HEK293 (cell line): ENCODE measurements at regions not wholly inside any gene's neighbourhood (a gene's known extent, or its start where the extent isn't known, plus 50 kb on each side); places are given as distances from the start of the nearest gene placed in this dataset.

Experiments used
- CTCF ChIA-PET: fragments of 350-600 bp; formaldehyde crosslinking; extraction: SDS; loops from one replicate; lab custom pipeline; 2021; ENCODE audit warnings: antibody characterized with exemption; lab: Yijun Ruan, JAX
- POLR2A ChIA-PET: fragments of 300-600 bp; formaldehyde crosslinking; extraction: SDS; loops from one replicate; lab custom pipeline; 2020; ENCODE audit warnings: antibody characterized with exemption, inconsistent platforms; lab: Yijun Ruan, JAX
- H3K27ac ChIP-seq: fragments of 200-500 bp; sonication (Bioruptor generic); 2 replicates; pipeline ENCODE4 v1.5.1; 2014; ENCODE audit warnings: low read depth, low read length, control low read depth, inconsistent platforms; ENCODE audit errors: extremely low read depth
- H3K36me3 ChIP-seq, 2 experiments: fragments of 200-500 bp in 1 of 2; sonication (Bioruptor generic) in 1 of 2; 1 replicate in 1 of 2; 2 replicates in 1 of 2; pipeline ENCODE4 v1.5.1; 2014 to 2017; ENCODE audit warnings: inconsistent platforms in 2 of 2, low read length in 2 of 2; ENCODE audit not compliant: control insufficient read depth in 2 of 2, insufficient read depth in 1 of 2
- H3K4me1 ChIP-seq: fragments of 200-500 bp; sonication (Bioruptor generic); 2 replicates; pipeline ENCODE4 v1.5.1; 2014; ENCODE audit warnings: mild to moderate bottlenecking, low read length, inconsistent platforms; ENCODE audit not compliant: control insufficient read depth, insufficient read depth
- H3K4me3 ChIP-seq: 2 replicates; pipeline ENCODE4 v1.5.1; 2011; ENCODE audit warnings: low read depth, mild to moderate bottlenecking, control low read depth, low read length, moderate library complexity
- H3K9me3 ChIP-seq: fragments of 200-500 bp; sonication (Bioruptor generic); 2 replicates; pipeline ENCODE4 v1.5.1; 2014; ENCODE audit warnings: low read depth, low read length, inconsistent platforms; ENCODE audit not compliant: control insufficient read depth, insufficient read depth
- AEBP2 ChIP-seq: fragments of 450-650 bp; formaldehyde crosslinking; IDR thresholded peaks from 2 replicates; pipeline ENCODE4 v1.5.1; 2016; ENCODE audit warnings: missing biosample characterization, missing genetic modification characterization, borderline replicate concordance
- EGR2 ChIP-seq: fragments of 450-650 bp; formaldehyde crosslinking; IDR thresholded peaks from 2 replicates; pipeline ENCODE4 v1.5.1; 2016; ENCODE audit warnings: low read depth, missing biosample characterization, missing genetic modification characterization
- HOXA7 ChIP-seq: sonication (generic); formaldehyde crosslinking; IDR thresholded peaks from 2 replicates; pipeline ENCODE4 v1.8.1; 2022; ENCODE audit warnings: missing genetic modification reagents, borderline replicate concordance
- SALL2 ChIP-seq: fragments of 450-650 bp; formaldehyde crosslinking; IDR thresholded peaks from 2 replicates; pipeline ENCODE4 v1.5.0; 2017; ENCODE audit warnings: missing biosample characterization, mild to moderate bottlenecking, missing genetic modification characterization, borderline replicate concordance
- SCRT2 ChIP-seq: fragments of 450-650 bp; formaldehyde crosslinking; IDR thresholded peaks from 2 replicates; pipeline ENCODE4 v1.5.1; 2016; ENCODE audit warnings: missing biosample characterization, missing genetic modification characterization
- ZBTB7A ChIP-seq: fragments of 450-650 bp; formaldehyde crosslinking; IDR thresholded peaks from 2 replicates; pipeline ENCODE4 v1.5.1; 2016; ENCODE audit warnings: low read depth, missing biosample characterization, missing genetic modification characterization
- ZNF184 ChIP-seq: fragments of 450-650 bp; IDR thresholded peaks from 2 replicates; pipeline ENCODE4 v1.5.1; 2018; ENCODE audit warnings: missing biosample characterization, mild to moderate bottlenecking, missing genetic modification characterization
- ZNF280C ChIP-seq: fragments of 450-650 bp; formaldehyde crosslinking; IDR thresholded peaks from 2 replicates; pipeline ENCODE4 v1.5.1; 2016; ENCODE audit warnings: missing biosample characterization, missing genetic modification characterization
- ZNF473 ChIP-seq: fragments of 450-650 bp; formaldehyde crosslinking; IDR thresholded peaks from 2 replicates; pipeline ENCODE4 v1.5.1; 2017; ENCODE audit warnings: missing biosample characterization, missing genetic modification characterization
- ZNF488 ChIP-seq: fragments of 450-650 bp; formaldehyde crosslinking; IDR thresholded peaks from 2 replicates; pipeline ENCODE4 v1.5.1; 2016; ENCODE audit warnings: missing biosample characterization, missing genetic modification characterization
- ZNF544 ChIP-seq: fragments of 450-650 bp; formaldehyde crosslinking; IDR thresholded peaks from 2 replicates; pipeline ENCODE4 v1.5.0; 2017; ENCODE audit warnings: missing biosample characterization, missing genetic modification characterization
- ZNF558 ChIP-seq: fragments of 450-650 bp; formaldehyde crosslinking; IDR thresholded peaks from 2 replicates; pipeline ENCODE4 v1.5.1; 2016; ENCODE audit warnings: missing biosample characterization, missing genetic modification characterization
- ZNF560 ChIP-seq: fragments of 450-650 bp; formaldehyde crosslinking; IDR thresholded peaks from 2 replicates; pipeline ENCODE4 v1.5.1; 2017; ENCODE audit warnings: missing biosample characterization, missing genetic modification characterization, borderline replicate concordance
- ZNF658 ChIP-seq: fragments of 450-650 bp; formaldehyde crosslinking; IDR thresholded peaks from 2 replicates; pipeline ENCODE4; 2016; ENCODE audit warnings: missing biosample characterization, missing genetic modification characterization
- ZNF692 ChIP-seq: fragments of 450-650 bp; formaldehyde crosslinking; IDR thresholded peaks from 2 replicates; pipeline ENCODE4 v1.5.1; 2016; ENCODE audit warnings: missing biosample characterization, missing genetic modification characterization
- ZNF704 ChIP-seq: fragments of 450-650 bp; formaldehyde crosslinking; IDR thresholded peaks from 2 replicates; pipeline ENCODE4 v1.5.1; 2016; ENCODE audit warnings: missing biosample characterization, missing genetic modification characterization
- ZNF768 ChIP-seq: fragments of 450-650 bp; formaldehyde crosslinking; IDR thresholded peaks from 2 replicates; pipeline ENCODE4 v1.5.1; 2018; ENCODE audit warnings: missing biosample characterization, mild to moderate bottlenecking, missing genetic modification characterization

GRCh38 chr1:194196562-194196961 is 1010.1 kb upstream of the B3GALT2 start:
- no peaks in the 10 kb centered on the region for H3K4me1 ChIP-seq
- ChIA-PET POLR2A (no interaction called here), CTCF (no interaction called here)
- no peak overlapping the region for H3K4me3 ChIP-seq
- TF ChIP-seq ZNF704 (tag by site-specific recombination) (no peak), ZNF558 (tag by site-specific recombination) (no peak), AEBP2 (tag by site-specific recombination) (no peak), EGR2 (tag by site-specific recombination) (no peak), ZNF544 (tag by site-specific recombination) (no peak), ZNF658 (tag by site-specific recombination) (no peak), ZNF768 (tag by site-specific recombination) (no peak), ZNF280C (tag by site-specific recombination) (no peak), ZBTB7A (tag by site-specific recombination) (no peak), SALL2 (tag by site-specific recombination) (no peak)
- H3K9me3 ChIP-seq = no peaks in the 10 kb centered on the region
- H3K27ac ChIP-seq = no peak overlapping the region
- no peaks in the 10 kb centered on the region for H3K36me3 ChIP-seq

- POLR2A ChIA-PET = no interaction called here
- TF ChIP-seq HOXA7 (CRISPR knock-in tag) (no peak), ZNF544 (tag by site-specific recombination) (no peak)
- TF ChIP-seq, all 188 proteins: peak for 0
- H3K27ac ChIP-seq = no peak overlapping the region
- no peak overlapping the region for H3K4me3 ChIP-seq
- CTCF ChIA-PET = no interaction called here
- H3K36me3 ChIP-seq = no peaks in the 10 kb centered on the region
- no peaks in the 10 kb centered on the region for H3K9me3 ChIP-seq
- H3K4me1 ChIP-seq = no peaks in the 10 kb centered on the region
Observed at GRCh38 chr1:194194724-194195123, 1008.3 kb upstream of the B3GALT2 start.

GRCh38 chr1:194184974-194185373 is 998.6 kb upstream of the B3GALT2 start:
- Histone ChIP-seq H3K9me3 (no peaks in the 10 kb centered on the region), H3K27ac (no peak overlapping the region), H3K4me1 (no peaks in the 10 kb centered on the region), H3K4me3 (no peak overlapping the region), H3K36me3 (no peaks in the 10 kb centered on the region)
- TF ChIP-seq ZNF184 (tag by site-specific recombination) (no peak), ZNF560 (no peak), ZNF473 (tag by site-specific recombination) (no peak), ZNF488 (tag by site-specific recombination) (no peak), ZNF692 (no peak), SCRT2 (tag by site-specific recombination) (no peak)
- CTCF ChIA-PET = no interaction called here
- POLR2A ChIA-PET = no interaction called here
